H9 (cell line): ENCODE measurements at regions not wholly inside any gene's neighbourhood (a gene's known extent, or its start where the extent isn't known, plus 50 kb on each side); places are given as distances from the start of the nearest gene placed in this dataset.
A peak's percentile ranks its signal among the peaks of the same experiment; 100 is the strongest.

Source experiments
- DNase-seq: peaks from one replicate; pipeline ENCODE4 v3.0.0-alpha.2; 2017
- H2AFZ ChIP-seq: one replicate; pipeline ENCODE4 v1.6.1; 2013; ENCODE audit warnings: mild to moderate bottlenecking, low read length, control low read depth, moderate library complexity
- H2AK5ac ChIP-seq: 2 replicates; pipeline ENCODE4 v1.6.1; 2013; ENCODE audit warnings: low read length, control low read depth, mixed read lengths; ENCODE audit not compliant: insufficient read length
- H2BK120ac ChIP-seq: one replicate; pipeline ENCODE4 v1.6.1; 2013; ENCODE audit warnings: low read depth, mild to moderate bottlenecking, low read length, control low read depth, inconsistent platforms; ENCODE audit not compliant: poor library complexity, severe bottlenecking
- H2BK12ac ChIP-seq: 2 replicates; pipeline ENCODE4 v1.6.1; 2013; ENCODE audit warnings: low read length, control low read depth, mixed read lengths, low read depth; ENCODE audit not compliant: insufficient read length
- H2BK15ac ChIP-seq: 2 replicates; pipeline ENCODE4 v1.6.1; 2013; ENCODE audit warnings: low read depth, low read length, control low read depth
- H2BK20ac ChIP-seq: one replicate; pipeline ENCODE4 v1.6.1; 2013; ENCODE audit warnings: low read depth, mild to moderate bottlenecking, low read length, control low read depth, inconsistent platforms; ENCODE audit not compliant: poor library complexity, severe bottlenecking
- H2BK5ac ChIP-seq: 2 replicates; pipeline ENCODE4 v1.6.1; 2013; ENCODE audit warnings: low read length, control low read depth, mixed read lengths; ENCODE audit not compliant: insufficient read length
- H3K14ac ChIP-seq: 2 replicates; pipeline ENCODE4 v1.6.1; 2013; ENCODE audit warnings: low read length, control low read depth; ENCODE audit not compliant: insufficient read depth
- H3K18ac ChIP-seq: 2 replicates; pipeline ENCODE4 v1.6.1; 2013; ENCODE audit warnings: low read depth, mild to moderate bottlenecking, mixed read lengths, low read length, control low read depth; ENCODE audit not compliant: insufficient read length
- H3K23ac ChIP-seq: 2 replicates; pipeline ENCODE4 v1.6.1; 2013; ENCODE audit warnings: low read length, control low read depth, mixed read lengths, low read depth; ENCODE audit not compliant: insufficient read length
- H3K23me2 ChIP-seq: 2 replicates; pipeline ENCODE4 v1.6.1; 2013; ENCODE audit warnings: low read depth, mild to moderate bottlenecking, mixed read lengths, low read length, control low read depth; ENCODE audit not compliant: insufficient read length, poor library complexity, severe bottlenecking
- H3K27ac ChIP-seq: 2 replicates; pipeline ENCODE4 v1.5.1; 2013; ENCODE audit warnings: low read length, control low read depth, mixed read lengths, low read depth; ENCODE audit not compliant: insufficient read length
- H3K27me3 ChIP-seq: 2 replicates; pipeline ENCODE4 v1.6.1; 2013; ENCODE audit warnings: low read length, control low read depth, inconsistent platforms; ENCODE audit not compliant: insufficient read depth
- H3K4ac ChIP-seq: 2 replicates; pipeline ENCODE4 v1.6.1; 2013; ENCODE audit warnings: low read depth, mild to moderate bottlenecking, control low read depth, inconsistent platforms, low read length, moderate library complexity
- H3K4me1 ChIP-seq: 2 replicates; pipeline ENCODE4 v1.6.1; 2013; ENCODE audit warnings: low read length, control low read depth, inconsistent platforms; ENCODE audit not compliant: insufficient read depth
- H3K4me2 ChIP-seq: 2 replicates; pipeline ENCODE4 v1.6.1; 2013; ENCODE audit warnings: low read length, control low read depth, mixed read lengths; ENCODE audit not compliant: insufficient read length, insufficient read depth
- H3K56ac ChIP-seq: 2 replicates; pipeline ENCODE4 v1.6.1; 2013; ENCODE audit warnings: low read depth, mild to moderate bottlenecking, mixed read lengths, low read length, control low read depth; ENCODE audit not compliant: insufficient read length
- H3K79me1 ChIP-seq: 2 replicates; pipeline ENCODE4 v1.6.1; 2013; ENCODE audit warnings: low read depth, mild to moderate bottlenecking, moderate library complexity, low read length, control low read depth, inconsistent platforms; ENCODE audit not compliant: insufficient read depth, poor library complexity, severe bottlenecking
- H3K79me2 ChIP-seq: 2 replicates; pipeline ENCODE4 v1.6.1; 2013; ENCODE audit warnings: low read length, control low read depth, inconsistent platforms; ENCODE audit not compliant: insufficient read depth
- H3K9ac ChIP-seq: 2 replicates; pipeline ENCODE4 v1.6.1; 2013; ENCODE audit warnings: low read length, control low read depth, mixed read lengths; ENCODE audit not compliant: insufficient read length; ENCODE audit errors: extremely low read depth
- H3K9me3 ChIP-seq: one replicate; pipeline ENCODE4 v1.6.1; 2013; ENCODE audit warnings: low read depth, low read length, inconsistent platforms; ENCODE audit not compliant: control insufficient read depth
- H3T11ph ChIP-seq: one replicate; pipeline ENCODE4 v1.6.1; 2013; ENCODE audit warnings: mild to moderate bottlenecking, low read length, control low read depth, inconsistent platforms
- H4K20me1 ChIP-seq: one replicate; pipeline ENCODE4 v1.6.1; 2013; ENCODE audit not compliant: control insufficient read depth, insufficient read length, insufficient read depth
- H4K5ac ChIP-seq: 2 replicates; pipeline ENCODE4 v1.6.1; 2013; ENCODE audit warnings: low read depth, mild to moderate bottlenecking, mixed read lengths, low read length, control low read depth; ENCODE audit not compliant: insufficient read length
- H4K8ac ChIP-seq: replicated peaks from 2 replicates; pipeline ENCODE4 v1.6.1; 2013; ENCODE audit warnings: low read length, control low read depth, mixed read lengths, low read depth; ENCODE audit not compliant: insufficient read length
- H4K91ac ChIP-seq: 2 replicates; pipeline ENCODE4 v1.6.1; 2013; ENCODE audit warnings: low read depth, mild to moderate bottlenecking, moderate library complexity, mixed read lengths, low read length, control low read depth; ENCODE audit not compliant: insufficient read length
- H3K27ac Mint-ChIP-seq, 3 experiments: 2 replicates in 2 of 3; 3 replicates in 1 of 3; pipeline ENCODE4 v1.8.0; 2020 to 2021; ENCODE audit warnings: mixed read lengths in 3 of 3, mild to moderate bottlenecking in 1 of 3, moderate library complexity in 1 of 3
- H3K27me3 Mint-ChIP-seq: 2 replicates; pipeline ENCODE4 v1.8.0; 2021; ENCODE audit warnings: low read depth, mild to moderate bottlenecking, moderate library complexity, mixed read lengths
- H3K36me3 Mint-ChIP-seq, 3 experiments: 2 replicates in 2 of 3; 3 replicates in 1 of 3; pipeline ENCODE4 v1.8.0; 2020 to 2021; ENCODE audit warnings: low read depth in 3 of 3, mixed read lengths in 3 of 3; ENCODE audit not compliant: insufficient read depth in 1 of 3
- H3K4me1 Mint-ChIP-seq, 2 experiments: 2 replicates each; pipeline ENCODE4 v1.8.0; 2020; ENCODE audit warnings: mixed read lengths in 2 of 2
- H3K4me3 Mint-ChIP-seq, 2 experiments: 2 replicates in 1 of 2; 3 replicates in 1 of 2; pipeline ENCODE4 v1.8.0; 2020 to 2021; ENCODE audit warnings: mild to moderate bottlenecking in 2 of 2, mixed read lengths in 2 of 2, moderate library complexity in 1 of 2
- H3K9me3 Mint-ChIP-seq, 2 experiments: 2 replicates in 1 of 2; 3 replicates in 1 of 2; pipeline ENCODE4 v1.8.0; 2020; ENCODE audit warnings: mild to moderate bottlenecking in 2 of 2, mixed read lengths in 2 of 2, moderate library complexity in 1 of 2
- WGBS: extraction: QIAGEN DNeasy Blood & Tissue Kit; methylation state at CpG from one replicate; pipeline ENCODE4 v1.1.7; 2013; ENCODE audit warnings: missing lambda C conversion rate, low lambda C conversion rate, mixed read lengths; ENCODE audit not compliant: insufficient read length; ENCODE audit errors: extremely low coverage; 5-methylcytosine and 5-hydroxymethylcytosine counted together
- TF ChIP-seq, protein P1 (sequence below): fragments of 200-600 bp; sonication (generic); conservative IDR thresholded peaks from 3 replicates; pipeline ENCODE4 v1.8.0; 2021; ENCODE audit warnings: antibody characterized with exemption, mild to moderate bottlenecking

DNA sequence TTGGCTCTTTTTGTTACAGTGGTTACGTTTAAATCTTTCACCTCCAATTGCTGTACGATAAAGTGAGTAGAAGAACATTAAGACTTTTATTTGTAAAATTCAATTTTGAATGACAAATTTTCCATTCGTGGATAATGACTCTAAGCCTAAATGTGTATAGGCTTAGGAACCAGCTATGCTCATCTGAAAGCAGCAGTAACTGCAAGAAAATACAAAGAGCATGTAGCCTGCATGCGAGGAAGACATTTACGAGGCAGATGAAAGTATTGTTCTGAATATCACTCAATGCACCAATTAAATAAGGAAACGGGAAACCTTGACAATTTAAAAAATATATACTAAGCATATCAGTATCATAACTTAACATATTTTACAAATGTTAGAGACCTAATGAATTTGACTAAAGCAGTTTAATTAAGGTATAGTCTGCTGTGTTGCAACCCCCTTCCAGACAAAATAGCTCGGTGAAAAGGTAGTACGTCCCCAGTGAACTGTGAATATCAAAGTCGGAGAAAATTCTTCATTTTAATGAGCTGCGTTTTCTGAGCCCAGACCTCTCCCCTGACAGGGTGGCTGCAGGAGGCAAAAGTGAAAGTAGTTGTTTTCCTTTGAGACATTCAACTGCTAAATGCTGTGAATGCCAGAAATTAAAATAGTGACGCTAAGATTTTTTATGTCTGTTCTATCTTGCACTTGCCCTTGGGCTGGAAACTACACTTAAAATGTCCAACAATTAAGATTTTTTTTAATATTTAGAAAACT lies 1236.5 kb upstream of the TENM3 start:
- H3K23ac ChIP-seq = no peak overlapping the region
- no peaks in the 10 kb centered on the region for H3K23me2 ChIP-seq
- H3K9me3 Mint-ChIP-seq = peaks cover 0 to 5% of the 10 kb centered on the region in 2 experiments; a peak in 2 of 5 replicates
- H4K5ac ChIP-seq = no peak overlapping the region
- H3K27me3 Mint-ChIP-seq = no peaks in the 10 kb centered on the region
- no peak overlapping the region for H3T11ph ChIP-seq
- H3K4me2 ChIP-seq = no peak overlapping the region
- H3K79me2 ChIP-seq = no peaks in the 10 kb centered on the region
- no peak overlapping the region for H2BK120ac ChIP-seq
- no peaks in the 10 kb centered on the region for H3K79me1 ChIP-seq
- no peak overlapping the region for H2AK5ac ChIP-seq
- no peak overlapping the region for H2BK20ac ChIP-seq
- no peak overlapping the region for H3K9ac ChIP-seq
- no peaks in the 10 kb centered on the region for H3K27me3 ChIP-seq
- H3K4me1 ChIP-seq = no peaks in the 10 kb centered on the region; the same call in 1 of the 2 replicates
- peaks cover 0 to 3% (median 2%) of the 10 kb centered on the region in 3 experiments; a peak in 2 of 7 replicates for H3K36me3 Mint-ChIP-seq
- no peaks in the 10 kb centered on the region for H3K9me3 ChIP-seq
- no peak overlapping the region for H3K27ac ChIP-seq
- H3K4ac ChIP-seq = no peak overlapping the region
- no peak overlapping the region for H2BK5ac ChIP-seq
- no peak overlapping the region; a peak in 1 of 5 replicates for H3K4me3 Mint-ChIP-seq
- no peak overlapping the region for H2BK12ac ChIP-seq
- no peak for DNase-seq
- H4K91ac ChIP-seq = no peak overlapping the region
- no peaks in the 10 kb centered on the region for H4K20me1 ChIP-seq
- no CpG with 5 or more reads among the region's 11 CpGs for WGBS
- H3K4me1 Mint-ChIP-seq = peaks cover 11 to 12% of the 10 kb centered on the region in 2 experiments
- H3K14ac ChIP-seq = no peak overlapping the region
- H3K27ac Mint-ChIP-seq = peak overlapping the region in 2 of 3 experiments; percentile 62 to 84; a peak in 2 of 7 replicates
- no peak overlapping the region for H2AFZ ChIP-seq
- TF ChIP-seq, protein P1, sequence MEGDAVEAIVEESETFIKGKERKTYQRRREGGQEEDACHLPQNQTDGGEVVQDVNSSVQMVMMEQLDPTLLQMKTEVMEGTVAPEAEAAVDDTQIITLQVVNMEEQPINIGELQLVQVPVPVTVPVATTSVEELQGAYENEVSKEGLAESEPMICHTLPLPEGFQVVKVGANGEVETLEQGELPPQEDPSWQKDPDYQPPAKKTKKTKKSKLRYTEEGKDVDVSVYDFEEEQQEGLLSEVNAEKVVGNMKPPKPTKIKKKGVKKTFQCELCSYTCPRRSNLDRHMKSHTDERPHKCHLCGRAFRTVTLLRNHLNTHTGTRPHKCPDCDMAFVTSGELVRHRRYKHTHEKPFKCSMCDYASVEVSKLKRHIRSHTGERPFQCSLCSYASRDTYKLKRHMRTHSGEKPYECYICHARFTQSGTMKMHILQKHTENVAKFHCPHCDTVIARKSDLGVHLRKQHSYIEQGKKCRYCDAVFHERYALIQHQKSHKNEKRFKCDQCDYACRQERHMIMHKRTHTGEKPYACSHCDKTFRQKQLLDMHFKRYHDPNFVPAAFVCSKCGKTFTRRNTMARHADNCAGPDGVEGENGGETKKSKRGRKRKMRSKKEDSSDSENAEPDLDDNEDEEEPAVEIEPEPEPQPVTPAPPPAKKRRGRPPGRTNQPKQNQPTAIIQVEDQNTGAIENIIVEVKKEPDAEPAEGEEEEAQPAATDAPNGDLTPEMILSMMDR = no peak
- no peak overlapping the region for H2BK15ac ChIP-seq
- H3K18ac ChIP-seq = no peak overlapping the region
- H4K8ac ChIP-seq = no peak overlapping the region
- H3K56ac ChIP-seq = no peak overlapping the region
